Uterus (tissue), 2 donors: ENCODE measurements at regions not wholly inside any gene's neighbourhood (a gene's known extent, or its start where the extent isn't known, plus 50 kb on each side); places are given as distances from the start of the nearest gene placed in this dataset.

Experiments
- POLR2A ChIP-seq, 2 donors: fragments of 450-650 bp; IDR thresholded peaks; one replicate each; pipeline ENCODE4 v1.6.1; 2016; ENCODE audit warnings: antibody characterized with exemption in 2 of 2, mild to moderate bottlenecking in 1 of 2, moderate library complexity in 1 of 2
- TF ChIP-seq, protein P1 (sequence below), 4 experiments: fragments of 200-600 bp in 2 of 4; fragments of 450-650 bp in 2 of 4; sonication (generic) in 2 of 4; IDR thresholded peaks; one replicate each; pipeline ENCODE4 v1.5.1; 2016 to 2019; ENCODE audit warnings: antibody characterized with exemption in 4 of 4, mild to moderate bottlenecking in 2 of 4, moderate library complexity in 1 of 4

DNA sequence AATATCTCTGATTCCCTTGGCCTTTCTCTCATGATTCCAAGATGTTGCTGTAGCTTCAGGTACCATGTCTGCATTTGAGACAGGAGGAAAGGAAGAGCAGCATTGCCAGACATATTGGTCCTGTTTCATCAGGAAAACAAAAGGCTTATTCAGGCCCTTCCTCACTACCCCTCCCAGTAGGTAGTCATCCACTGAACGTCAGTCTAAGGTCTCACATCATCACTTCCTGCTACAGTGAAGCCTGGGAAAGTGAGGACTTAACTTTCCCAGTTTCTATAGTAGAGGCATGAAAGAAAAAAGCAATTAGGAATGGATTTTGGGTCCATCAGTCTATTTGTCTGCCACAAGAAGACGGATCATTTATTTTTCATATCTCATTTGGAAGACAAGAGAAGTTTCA, 85.7 kb upstream of the SOX4 start:
- no peak for TF ChIP-seq POLR2A (IDR thresholded peaks at IDR 0.05)
- TF ChIP-seq, protein P1, sequence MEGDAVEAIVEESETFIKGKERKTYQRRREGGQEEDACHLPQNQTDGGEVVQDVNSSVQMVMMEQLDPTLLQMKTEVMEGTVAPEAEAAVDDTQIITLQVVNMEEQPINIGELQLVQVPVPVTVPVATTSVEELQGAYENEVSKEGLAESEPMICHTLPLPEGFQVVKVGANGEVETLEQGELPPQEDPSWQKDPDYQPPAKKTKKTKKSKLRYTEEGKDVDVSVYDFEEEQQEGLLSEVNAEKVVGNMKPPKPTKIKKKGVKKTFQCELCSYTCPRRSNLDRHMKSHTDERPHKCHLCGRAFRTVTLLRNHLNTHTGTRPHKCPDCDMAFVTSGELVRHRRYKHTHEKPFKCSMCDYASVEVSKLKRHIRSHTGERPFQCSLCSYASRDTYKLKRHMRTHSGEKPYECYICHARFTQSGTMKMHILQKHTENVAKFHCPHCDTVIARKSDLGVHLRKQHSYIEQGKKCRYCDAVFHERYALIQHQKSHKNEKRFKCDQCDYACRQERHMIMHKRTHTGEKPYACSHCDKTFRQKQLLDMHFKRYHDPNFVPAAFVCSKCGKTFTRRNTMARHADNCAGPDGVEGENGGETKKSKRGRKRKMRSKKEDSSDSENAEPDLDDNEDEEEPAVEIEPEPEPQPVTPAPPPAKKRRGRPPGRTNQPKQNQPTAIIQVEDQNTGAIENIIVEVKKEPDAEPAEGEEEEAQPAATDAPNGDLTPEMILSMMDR (IDR thresholded peaks at IDR 0.05) = no peak
